IPS DF 4.7 (cell line): ENCODE measurements at regions not wholly inside any gene's neighbourhood (a gene's known extent, or its start where the extent isn't known, plus 50 kb on each side); places are given as distances from the start of the nearest gene placed in this dataset.
"Not testable (repeated sequence)": the region's sequence is repeated elsewhere in the genome, so short reads cannot be mapped to it uniquely, and the experiment has no call there.

ENCODE experiments used
- DNase-seq: peaks from one replicate; pipeline ENCODE4 v3.0.0-alpha.2; 2013; ENCODE audit warnings: low spot score; ENCODE audit errors: extremely low read depth

- DNase-seq: no peak
Measured at GRCh38 chr7:15143936-15144335, 241.4 kb upstream of the DGKB start.

- DNase-seq: no peak
Measured at GRCh38 chr7:15143121-15143520, 240.6 kb upstream of the DGKB start.

- DNase-seq: no peak
Measured at GRCh38 chr7:15140431-15140830, 237.9 kb upstream of the DGKB start.

- no peak for DNase-seq
Measured at GRCh38 chr7:15131661-15132060, 229.1 kb upstream of the DGKB start.

- no peak for DNase-seq
Measured at GRCh38 chr7:15130666-15131541, 228.4 kb upstream of the DGKB start.

GRCh38 chr7:15128716-15129115 is 226.2 kb upstream of the DGKB start:
- no peak for DNase-seq

GRCh38 chr7:15126653-15127052 is 224.1 kb upstream of the DGKB start:
- DNase-seq: not testable (repeated sequence)

- no peak for DNase-seq
Measured at GRCh38 chr7:15123901-15124300, 221.3 kb upstream of the DGKB start.

- DNase-seq: no peak
Measured at GRCh38 chr7:15113752-15114151, 211.2 kb upstream of the DGKB start.

- DNase-seq: no peak
Measured at GRCh38 chr7:15105711-15106110, 203.2 kb upstream of the DGKB start.

- no peak for DNase-seq
Measured at GRCh38 chr7:15104411-15105092, 202.0 kb upstream of the DGKB start.

- no peak for DNase-seq
Measured at GRCh38 chr7:15099074-15099473, 196.5 kb upstream of the DGKB start.

- no peak for DNase-seq
Measured at GRCh38 chr7:15096853-15097252, 194.3 kb upstream of the DGKB start.

GRCh38 chr7:15094989-15095388 is 192.4 kb upstream of the DGKB start:
- no peak for DNase-seq

GRCh38 chr7:15087771-15088170 is 185.2 kb upstream of the DGKB start:
- DNase-seq: no peak

- no peak for DNase-seq
Measured at GRCh38 chr7:15086862-15087261, 184.3 kb upstream of the DGKB start.

- DNase-seq: no peak
Measured at GRCh38 chr7:15086131-15086611, 183.6 kb upstream of the DGKB start.

GRCh38 chr7:15085366-15085765 is 182.8 kb upstream of the DGKB start:
- DNase-seq: no peak

- no peak for DNase-seq
Measured at GRCh38 chr7:15084368-15084767, 181.8 kb upstream of the DGKB start.

GRCh38 chr7:15081891-15082290 is 179.3 kb upstream of the DGKB start:
- DNase-seq: no peak

- no peak for DNase-seq
Measured at GRCh38 chr7:15073301-15073700, 170.8 kb upstream of the DGKB start.

- DNase-seq: no peak
Measured at GRCh38 chr7:15068324-15068723, 165.8 kb upstream of the DGKB start.

GRCh38 chr7:15057272-15057671 is 154.7 kb upstream of the DGKB start:
- DNase-seq: no peak
